Left hindlimb (tissue), 1 donor: ENCODE measurements at regions not wholly inside any gene's neighbourhood (a gene's known extent, or its start where the extent isn't known, plus 50 kb on each side); places are given as distances from the start of the nearest gene placed in this dataset.
"Not testable (repeated sequence)": the region's sequence is repeated elsewhere in the genome, so short reads cannot be mapped to it uniquely, and the experiment has no call there.

Experiments used
- DNase-seq: peaks from one replicate; pipeline ENCODE4 v3.0.0-alpha.2; 2018

GRCh38 chr2:147045113-147045512 lies 799.7 kb upstream of the ACVR2A start:
- no peak for DNase-seq

GRCh38 chr2:147041121-147041494 lies 803.7 kb upstream of the ACVR2A start:
- DNase-seq, result no peak

- no peak for DNase-seq
These were observed 804.3 kb upstream of the ACVR2A start for GRCh38 chr2:147040298-147041120.

- no peak for DNase-seq
These were observed 807.8 kb upstream of the ACVR2A start for GRCh38 chr2:147037048-147037447.

GRCh38 chr2:147033044-147033443 lies 811.8 kb upstream of the ACVR2A start:
- no peak for DNase-seq

- no peak for DNase-seq
These were observed 812.9 kb upstream of the ACVR2A start for GRCh38 chr2:147031897-147032296.

- no peak for DNase-seq
These were observed 813.7 kb upstream of the ACVR2A start for GRCh38 chr2:147030966-147031720.

- DNase-seq, result no peak
These were observed 817.4 kb upstream of the ACVR2A start for GRCh38 chr2:147027436-147027835.

- DNase-seq, result no peak
These were observed 818.0 kb upstream of the ACVR2A start for GRCh38 chr2:147026664-147027295.

GRCh38 chr2:147025646-147026585 lies 818.9 kb upstream of the ACVR2A start:
- no peak for DNase-seq

GRCh38 chr2:147019311-147019710 lies 825.5 kb upstream of the ACVR2A start:
- DNase-seq, result no peak

- no peak for DNase-seq
These were observed 826.7 kb upstream of the ACVR2A start for GRCh38 chr2:147017951-147018645.

- no peak for DNase-seq
These were observed 828.6 kb upstream of the ACVR2A start for GRCh38 chr2:147016181-147016580.

GRCh38 chr2:147015591-147015990 lies 829.2 kb upstream of the ACVR2A start:
- DNase-seq, result no peak

GRCh38 chr2:147013696-147014392 lies 831.0 kb upstream of the ACVR2A start:
- DNase-seq, result no peak

GRCh38 chr2:147008481-147008880 lies 836.3 kb upstream of the ACVR2A start:
- DNase-seq, result no peak

GRCh38 chr2:147006736-147007141 lies 838.1 kb upstream of the ACVR2A start:
- DNase-seq, result no peak

GRCh38 chr2:147003081-147003480 lies 841.7 kb upstream of the ACVR2A start:
- DNase-seq, result no peak

GRCh38 chr2:147002256-147002655 lies 842.6 kb upstream of the ACVR2A start:
- no peak for DNase-seq

GRCh38 chr2:147001061-147001460 lies 843.8 kb upstream of the ACVR2A start:
- DNase-seq, result no peak

- not testable (repeated sequence) for DNase-seq
These were observed 844.7 kb upstream of the ACVR2A start for GRCh38 chr2:147000151-147000550.
